H1 (cell line): ENCODE measurements at regions not wholly inside any gene's neighbourhood (a gene's known extent, or its start where the extent isn't known, plus 50 kb on each side); places are given as distances from the start of the nearest gene placed in this dataset.

Experiments used
- CTCF ChIA-PET: fragments of 300-600 bp; sonication (Branson Sonifier 250); formaldehyde crosslinking; loops from one replicate; lab custom pipeline; 2021; ENCODE audit not compliant: partially characterized antibody; lab: Charles Lee
- POLR2A ChIA-PET: fragments of 300-600 bp; sonication (Branson Sonifier 250); formaldehyde crosslinking; loops from one replicate; lab custom pipeline; 2021; ENCODE audit warnings: inconsistent platforms; ENCODE audit not compliant: partially characterized antibody; lab: Charles Lee
- DNase-seq, 2 experiments: peaks; one replicate each; pipeline versions ENCODE4 v3.0.0 to v3.0.0-alpha.2; 2010 to 2022; ENCODE audit warnings: low spot score in 2 of 2, low read depth in 1 of 2, mixed read lengths in 1 of 2
- FAIRE-seq: peaks from 2 replicates; lab custom pipeline; 2011; peaks lifted over from hg19 to GRCh38; lab: Jason Lieb, UNC
- H2AFZ ChIP-seq: 2 replicates; pipeline ENCODE4 v1.8.1; 2012; ENCODE audit warnings: low read length, inconsistent platforms
- H2AK5ac ChIP-seq: 2 replicates; pipeline ENCODE4 v1.6.1; 2013; ENCODE audit warnings: low read depth, low read length
- H2BK120ac ChIP-seq: replicated peaks from 2 replicates; pipeline ENCODE3; 2013; ENCODE audit warnings: low read depth, low read length, inconsistent platforms
- H2BK12ac ChIP-seq: 2 replicates; pipeline ENCODE4 v1.6.1; 2013; ENCODE audit warnings: low read depth, low read length
- H2BK15ac ChIP-seq: 2 replicates; pipeline ENCODE4 v1.6.1; 2013; ENCODE audit warnings: low read length
- H2BK20ac ChIP-seq: 2 replicates; pipeline ENCODE4 v1.6.1; 2013; ENCODE audit warnings: low read length
- H2BK5ac ChIP-seq: 2 replicates; pipeline ENCODE4 v1.6.1; 2013; ENCODE audit warnings: low read depth, low read length
- H3K14ac ChIP-seq: 2 replicates; pipeline ENCODE4 v1.6.1; 2013; ENCODE audit warnings: inconsistent platforms; ENCODE audit not compliant: insufficient read length
- H3K18ac ChIP-seq: 2 replicates; pipeline ENCODE4 v1.6.1; 2013; ENCODE audit warnings: low read length; ENCODE audit errors: extremely low read depth
- H3K23ac ChIP-seq: 2 replicates; pipeline ENCODE4 v1.6.1; 2013; ENCODE audit warnings: inconsistent platforms; ENCODE audit not compliant: insufficient read length
- H3K23me2 ChIP-seq: 2 replicates; pipeline ENCODE4 v1.6.1; 2013; ENCODE audit warnings: low read depth, low read length
- H3K27ac ChIP-seq: 2 replicates; pipeline ENCODE4 v1.6.1; 2011; ENCODE audit warnings: low read depth, low read length, inconsistent platforms
- H3K27me3 ChIP-seq, 4 experiments: replicated peaks in 1 of 4; 1 replicate in 1 of 4; 2 replicates in 3 of 4; pipeline versions ENCODE4 v1.6.1 to v1.8.1; 2011 to 2013; ENCODE audit warnings: low read length in 3 of 4, mild to moderate bottlenecking in 3 of 4, inconsistent platforms in 2 of 4, mixed read lengths in 2 of 4, moderate library complexity in 1 of 4; ENCODE audit not compliant: control insufficient read depth in 3 of 4, insufficient read depth in 3 of 4; ENCODE audit errors: extremely low read depth in 1 of 4
- H3K36me3 ChIP-seq, 4 experiments: 2 replicates each; pipeline versions ENCODE4 v1.6.1 to v1.8.1; 2011 to 2013; ENCODE audit warnings: mild to moderate bottlenecking in 4 of 4, low read length in 3 of 4, moderate library complexity in 2 of 4, control low read depth in 1 of 4, inconsistent platforms in 1 of 4; ENCODE audit not compliant: insufficient read depth in 4 of 4, control insufficient read depth in 2 of 4
- H3K4ac ChIP-seq: replicated peaks from 2 replicates; pipeline ENCODE3; 2013; ENCODE audit warnings: low read length, low read depth, mixed read lengths, inconsistent platforms; ENCODE audit not compliant: insufficient read length
- H3K4me1 ChIP-seq, 4 experiments: replicated peaks in 1 of 4; 1 replicate in 1 of 4; 2 replicates in 3 of 4; pipeline versions ENCODE4 v1.6.1 to v1.8.1; 2011 to 2013; ENCODE audit warnings: low read length in 3 of 4, inconsistent platforms in 2 of 4, mixed read lengths in 1 of 4; ENCODE audit not compliant: insufficient read depth in 4 of 4, control insufficient read depth in 3 of 4
- H3K4me2 ChIP-seq, 2 experiments: 2 replicates each; pipeline versions ENCODE4 v1.6.1 to v1.8.1; 2011 to 2013; ENCODE audit warnings: low read depth in 2 of 2, low read length in 2 of 2, control low read depth in 1 of 2, inconsistent platforms in 1 of 2, mild to moderate bottlenecking in 1 of 2; ENCODE audit not compliant: insufficient read depth in 1 of 2
- H3K4me3 ChIP-seq, 4 experiments: fragments of 200-600, 300-600 bp in 1 of 4; sonication (generic), shearing (Covaris generic), sonication (Bioruptor Twin) in 1 of 4; 2 replicates each; pipeline versions ENCODE4 v1.5.1 to v1.8.1; 2011 to 2016; ENCODE audit warnings: low read length in 4 of 4, low read depth in 3 of 4, control low read depth in 2 of 4, inconsistent platforms in 2 of 4, mild to moderate bottlenecking in 2 of 4, mixed read lengths in 1 of 4, moderate library complexity in 1 of 4; ENCODE audit not compliant: insufficient read depth in 2 of 4; ENCODE audit errors: extremely low read depth in 1 of 4
- H3K56ac ChIP-seq: replicated peaks from 2 replicates; pipeline ENCODE3; 2013; ENCODE audit warnings: low read depth, mild to moderate bottlenecking, mixed read lengths, low read length, inconsistent platforms; ENCODE audit not compliant: insufficient read length
- H3K79me1 ChIP-seq: 2 replicates; pipeline ENCODE4 v1.6.1; 2013; ENCODE audit warnings: low read depth, low read length, control low read depth
- H3K79me2 ChIP-seq, 2 experiments: 2 replicates each; pipeline versions ENCODE4 v1.6.1 to v1.8.1; 2012 to 2013; ENCODE audit warnings: low read length in 2 of 2, mild to moderate bottlenecking in 2 of 2, inconsistent platforms in 1 of 2; ENCODE audit not compliant: insufficient read depth in 2 of 2, control insufficient read depth in 1 of 2
- H3K9ac ChIP-seq, 4 experiments: replicated peaks in 1 of 4; 1 replicate in 1 of 4; 2 replicates in 3 of 4; pipeline versions ENCODE4 v1.6.1 to v1.8.1; 2011 to 2013; ENCODE audit warnings: low read depth in 3 of 4, low read length in 3 of 4, control low read depth in 2 of 4, mild to moderate bottlenecking in 2 of 4, moderate library complexity in 2 of 4, inconsistent platforms in 1 of 4; ENCODE audit errors: extremely low read depth in 1 of 4
- H3K9me3 ChIP-seq, 2 experiments: 2 replicates each; pipeline versions ENCODE4 v1.6.1 to v1.8.1; 2012 to 2013; ENCODE audit warnings: mild to moderate bottlenecking in 2 of 2, moderate library complexity in 2 of 2, control low read depth in 1 of 2, inconsistent platforms in 1 of 2, low read depth in 1 of 2, low read length in 1 of 2, mixed read lengths in 1 of 2; ENCODE audit not compliant: insufficient read depth in 2 of 2
- H4K20me1 ChIP-seq, 2 experiments: replicated peaks in 1 of 2; 2 replicates each; pipeline versions ENCODE3 to v1.8.1; 2011 to 2013; ENCODE audit warnings: inconsistent platforms in 2 of 2, low read length in 2 of 2, mild to moderate bottlenecking in 1 of 2; ENCODE audit not compliant: insufficient read depth in 2 of 2, control insufficient read depth in 1 of 2
- H4K5ac ChIP-seq: 2 replicates; pipeline ENCODE4 v1.6.1; 2013; ENCODE audit warnings: low read length, low read depth, mixed read lengths, inconsistent platforms; ENCODE audit not compliant: insufficient read length
- H4K8ac ChIP-seq: 2 replicates; pipeline ENCODE4 v1.8.0; 2013; ENCODE audit warnings: mild to moderate bottlenecking, moderate library complexity, low read length, inconsistent platforms; ENCODE audit not compliant: insufficient read depth; ENCODE audit errors: extremely low read depth
- H4K91ac ChIP-seq: replicated peaks from 2 replicates; pipeline ENCODE3; 2013; ENCODE audit warnings: low read length, mixed read lengths, inconsistent platforms; ENCODE audit not compliant: insufficient read length
- BACH1 ChIP-seq: IDR thresholded peaks from 2 replicates; pipeline ENCODE4 v1.6.1; 2012; ENCODE audit warnings: low read length, improper control_type of control experiment
- CHD1 ChIP-seq: IDR thresholded peaks from 2 replicates; pipeline ENCODE4 v1.6.1; 2012; ENCODE audit warnings: low read depth, low read length, improper control_type of control experiment
- CHD2 ChIP-seq: IDR thresholded peaks from 2 replicates; pipeline ENCODE4 v1.6.1; 2012; ENCODE audit warnings: low read length, improper control_type of control experiment
- CTBP2 ChIP-seq: IDR thresholded peaks from 2 replicates; pipeline ENCODE4 v1.7.0; 2011; ENCODE audit warnings: borderline replicate concordance, mild to moderate bottlenecking, moderate library complexity, mixed read lengths, low read length; ENCODE audit not compliant: insufficient read depth, insufficient read length
- JUN ChIP-seq: IDR thresholded peaks from 2 replicates; pipeline ENCODE4 v1.6.1; 2011; ENCODE audit warnings: low read depth, mild to moderate bottlenecking, improper control_type of control experiment, low read length
- POLR2AphosphoS5 ChIP-seq: IDR thresholded peaks from 2 replicates; pipeline ENCODE4 v1.6.1; 2011; ENCODE audit warnings: low read depth, low read length
- POU5F1 ChIP-seq: IDR thresholded peaks from 2 replicates; pipeline ENCODE4 v1.6.1; 2011; ENCODE audit warnings: low read depth, mild to moderate bottlenecking, low read length, moderate library complexity
- RBBP5 ChIP-seq: IDR thresholded peaks from 2 replicates; pipeline ENCODE4 v1.7.1; 2012; ENCODE audit warnings: low read depth, mild to moderate bottlenecking, inconsistent platforms, low read length, moderate library complexity, borderline replicate concordance
- SIRT6 ChIP-seq: IDR thresholded peaks from one replicate; pipeline ENCODE4 v1.7.1; 2012; ENCODE audit warnings: low read length, inconsistent platforms
- SUZ12 ChIP-seq: fragments of 200-600 bp; sonication (generic); IDR thresholded peaks from 2 replicates; pipeline ENCODE4 v1.6.1; 2012; ENCODE audit warnings: mild to moderate bottlenecking, inconsistent platforms, low read length, moderate library complexity, mixed read lengths
- YY1 ChIP-seq: IDR thresholded peaks from 2 replicates; pipeline ENCODE4 v1.6.1; 2011; ENCODE audit warnings: low read depth, mild to moderate bottlenecking, low read length
- WGBS, 2 experiments: shearing (Covaris generic) in 1 of 2; methylation state at CpG; one replicate each; pipeline versions ENCODE4 v1.1.6 to v1.1.7; 2013 to 2015; ENCODE audit warnings: low lambda C conversion rate in 2 of 2, mixed read lengths in 2 of 2, inconsistent platforms in 1 of 2, low coverage in 1 of 2, missing lambda C conversion rate in 1 of 2; ENCODE audit not compliant: insufficient replicate concordance in 2 of 2, insufficient coverage in 1 of 2, insufficient read length in 1 of 2; ENCODE audit errors: extremely low coverage in 1 of 2, missing lambda C conversion rate in 1 of 2; 5-methylcytosine and 5-hydroxymethylcytosine counted together
- TF ChIP-seq, protein P1 (sequence below): IDR thresholded peaks from 2 replicates; pipeline ENCODE4 v1.6.1; 2012; ENCODE audit warnings: inconsistent platforms

DNA sequence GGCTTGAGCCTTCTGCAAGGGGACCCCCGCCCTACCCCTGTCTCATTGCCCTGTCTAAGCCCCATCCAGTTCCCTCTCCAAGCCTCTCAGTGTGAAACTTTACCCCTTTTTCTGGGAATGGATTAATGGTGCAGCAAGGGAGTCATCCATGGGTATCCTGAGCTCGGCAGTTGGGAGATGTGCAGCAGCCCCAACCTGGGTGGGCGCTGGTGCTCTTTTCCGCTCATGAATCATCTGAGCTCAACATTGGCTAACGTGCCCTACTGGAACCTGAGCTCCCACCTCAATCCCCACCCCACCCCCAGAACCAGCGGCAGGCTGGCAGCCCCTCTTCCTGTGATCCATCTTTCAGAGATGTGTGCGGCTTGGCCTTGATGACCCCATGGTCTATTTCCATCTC, 130.3 kb upstream of the MSX1 start:
- Histone ChIP-seq H2BK20ac (no peak overlapping the region), H2AK5ac (no peak overlapping the region), H3K79me1 (no peaks in the 10 kb centered on the region), H4K5ac (no peak overlapping the region), H3K9me3 (peaks cover 24% of the 10 kb centered on the region in 2 experiments), H3K56ac (no peak overlapping the region), H3K23ac (no peak overlapping the region), H3K36me3 (peaks cover 0 to 9% (median 0%) of the 10 kb centered on the region in 4 experiments; a peak in 2 of 8 replicates), H3K4ac (no peak overlapping the region), H3K9ac (no peak overlapping the region), H2AFZ (no peak overlapping the region), H4K91ac (no peak overlapping the region), H3K79me2 (no peaks in the 10 kb centered on the region), H2BK5ac (no peak overlapping the region), H3K23me2 (no peaks in the 10 kb centered on the region; the same call in 1 of the 2 replicates), H3K27me3 (no peaks in the 10 kb centered on the region; a peak in 1 of 7 replicates), H3K4me2 (no peak overlapping the region), H3K27ac (no peak overlapping the region), H3K18ac (no peak overlapping the region), H4K8ac (no peak overlapping the region; the same call in 1 of the 2 replicates), H2BK15ac (no peak overlapping the region), H3K4me1 (no peaks in the 10 kb centered on the region; a peak in 1 of 7 replicates), H3K14ac (no peak overlapping the region), H2BK12ac (no peak overlapping the region), H3K4me3 (no peak overlapping the region), H2BK120ac (no peak overlapping the region), H4K20me1 (peaks cover 0 to 2% of the 10 kb centered on the region in 2 experiments)
- FAIRE-seq (no peak), DNase-seq (no peak)
- TF ChIP-seq CHD2: no peak
- TF ChIP-seq SIRT6: no peak
- TF ChIP-seq, protein P1, sequence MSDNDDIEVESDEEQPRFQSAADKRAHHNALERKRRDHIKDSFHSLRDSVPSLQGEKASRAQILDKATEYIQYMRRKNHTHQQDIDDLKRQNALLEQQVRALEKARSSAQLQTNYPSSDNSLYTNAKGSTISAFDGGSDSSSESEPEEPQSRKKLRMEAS: no peak
- no peak for TF ChIP-seq CTBP2
- TF ChIP-seq POU5F1: no peak
- TF ChIP-seq YY1: no peak
- no peak for TF ChIP-seq POLR2AphosphoS5
- TF ChIP-seq SUZ12: no peak
- no peak for TF ChIP-seq BACH1
- no peak for TF ChIP-seq CHD1
- no peak for TF ChIP-seq JUN
- TF ChIP-seq RBBP5: no peak
- WGBS, 2 experiments: 78% methylated on average over 7 of the region's 7 CpGs; no CpG with 5 or more reads in 1 of the 2 experiments
- POLR2A ChIA-PET: interaction anchor here (0.9 kb wide), 1 partner anchor 178 kb away, joined by 3 read pairs; no protein-coding TSS in a partner anchor
- CTCF ChIA-PET: interaction anchor here (1.1 kb wide), 1 partner anchor 47 kb away, joined by 3 read pairs; no protein-coding TSS in a partner anchor
